HepG2 (cell line): ENCODE measurements at regions not wholly inside any gene's neighbourhood (a gene's known extent, or its start where the extent isn't known, plus 50 kb on each side); places are given as distances from the start of the nearest gene placed in this dataset.

ENCODE experiments used
- ATAC-seq: fragments of 200-7000 bp; cut with Tn5 transposase; 3 replicates; pipeline ENCODE4 v1.9.1; 2020; ENCODE audit warnings: mild to moderate bottlenecking, moderate library complexity
- BruUV-seq: library from RNA; stranded (reverse); fragments of 400-500 nt; replicated peaks from 2 replicates; lab custom pipeline; 2021; lab: Mats Ljungman, UMichigan
- CTCF ChIA-PET: fragments of 300-600 bp; formaldehyde crosslinking; extraction: SDS; loops from one replicate; lab custom pipeline; 2021; ENCODE audit warnings: low total read pairs, inconsistent platforms, low intra/inter-chr PET ratio; lab: Yijun Ruan, JAX
- POLR2A ChIA-PET: fragments of 350-600 bp; sonication (Branson Sonifier 250); formaldehyde crosslinking; loops from one replicate; lab custom pipeline; 2020; ENCODE audit warnings: antibody characterized with exemption, inconsistent platforms; lab: Yijun Ruan, JAX
- DNase-seq: peaks from one replicate; pipeline ENCODE4 v3.0.0-alpha.2; 2015; ENCODE audit warnings: low spot score
- FAIRE-seq: peaks from 3 replicates; lab custom pipeline; 2011; peaks lifted over from hg19 to GRCh38; lab: Jason Lieb, UNC
- H2AFZ ChIP-seq: one replicate; pipeline ENCODE4 v1.6.1; 2011; ENCODE audit warnings: low read length, inconsistent platforms
- H3K27ac ChIP-seq: fragments of 300-600 bp; 3 replicates; pipeline ENCODE4 v1.8.0; 2011; ENCODE audit warnings: mixed run types, mild to moderate bottlenecking, mixed read lengths, low read length, inconsistent platforms; ENCODE audit not compliant: insufficient read depth; ENCODE audit errors: extremely low read length
- H3K27me3 ChIP-seq, 2 experiments: fragments of 200-600 bp in 1 of 2; 2 replicates in 1 of 2; 3 replicates in 1 of 2; pipeline versions ENCODE4 v1.6.0 to v1.8.0; 2011; ENCODE audit warnings: low read length in 2 of 2, mild to moderate bottlenecking in 2 of 2, moderate library complexity in 2 of 2, inconsistent platforms in 1 of 2; ENCODE audit not compliant: insufficient read depth in 2 of 2, control insufficient read depth in 1 of 2
- H3K36me3 ChIP-seq, 2 experiments: fragments of 200-600 bp in 1 of 2; replicated peaks in 1 of 2; 2 replicates in 1 of 2; 3 replicates in 1 of 2; pipeline versions ENCODE4 v1.5.1 to v1.8.0; 2011; ENCODE audit warnings: low read length in 2 of 2, inconsistent platforms in 1 of 2; ENCODE audit not compliant: insufficient read depth in 2 of 2, control insufficient read depth in 1 of 2
- H3K4me1 ChIP-seq: 2 replicates; pipeline ENCODE4 v1.5.1; 2012; ENCODE audit warnings: low read length, inconsistent platforms; ENCODE audit not compliant: insufficient read depth
- H3K4me2 ChIP-seq: 2 replicates; pipeline ENCODE4 v1.6.0; 2011; ENCODE audit warnings: low read depth, low read length, inconsistent platforms
- H3K4me3 ChIP-seq, 3 experiments: fragments of 200-600 bp in 1 of 3; sonication (generic), shearing (Covaris generic) in 1 of 3; replicated peaks in 1 of 3; 2 replicates each; pipeline ENCODE4 v1.5.1; 2011 to 2016; ENCODE audit warnings: low read length in 3 of 3, inconsistent platforms in 2 of 3, low read depth in 2 of 3, mild to moderate bottlenecking in 2 of 3, control low read depth in 1 of 3, mixed read lengths in 1 of 3; ENCODE audit not compliant: insufficient read depth in 1 of 3
- H3K79me2 ChIP-seq: one replicate; pipeline ENCODE4 v1.6.1; 2011; ENCODE audit warnings: low read length, inconsistent platforms; ENCODE audit not compliant: insufficient read depth
- H3K9ac ChIP-seq: 2 replicates; pipeline ENCODE4 v1.6.0; 2011; ENCODE audit warnings: mild to moderate bottlenecking, low read depth, low read length, inconsistent platforms; ENCODE audit not compliant: insufficient read depth
- H3K9me3 ChIP-seq: 2 replicates; pipeline ENCODE4 v1.5.1; 2012; ENCODE audit warnings: mild to moderate bottlenecking, low read length
- H4K20me1 ChIP-seq: 2 replicates; pipeline ENCODE4 v1.6.0; 2011; ENCODE audit warnings: inconsistent platforms, mild to moderate bottlenecking, low read length, moderate library complexity; ENCODE audit not compliant: insufficient read depth
- CEBPZ ChIP-seq: IDR thresholded peaks from 2 replicates; pipeline ENCODE4 v1.6.1; 2012; ENCODE audit warnings: low read length, improper control_type of control experiment
- MED13 ChIP-seq: sonication (generic); formaldehyde crosslinking; IDR thresholded peaks from 2 replicates; pipeline ENCODE4 v1.5.0; 2020; ENCODE audit warnings: missing genetic modification reagents
- MXD4 ChIP-seq: IDR thresholded peaks from 2 replicates; pipeline ENCODE4 v1.6.1; 2016; ENCODE audit warnings: mild to moderate bottlenecking, missing biosample characterization, missing genetic modification reagents
- NR1H2 ChIP-seq: sonication (generic); formaldehyde crosslinking; IDR thresholded peaks from 2 replicates; pipeline ENCODE4 v1.8.1; 2022; ENCODE audit warnings: low read depth, missing genetic modification reagents, borderline replicate concordance
- PAXIP1 ChIP-seq: sonication (generic); formaldehyde crosslinking; conservative IDR thresholded peaks from 2 replicates; pipeline ENCODE4 v1.4.0; 2020; ENCODE audit warnings: mild to moderate bottlenecking, missing genetic modification reagents, moderate library complexity
- SALL2 ChIP-seq: sonication (generic); formaldehyde crosslinking; IDR thresholded peaks from 2 replicates; pipeline ENCODE4 v1.8.1; 2023; ENCODE audit warnings: mild to moderate bottlenecking, missing genetic modification reagents, inconsistent platforms
- SIX1 ChIP-seq: sonication (generic); formaldehyde crosslinking; IDR thresholded peaks from 2 replicates; pipeline ENCODE4 v1.4.0; 2020; ENCODE audit warnings: missing genetic modification reagents, borderline replicate concordance
- SOX6 ChIP-seq, 2 experiments: fragments of 450-650 bp in 1 of 2; sonication (generic) in 1 of 2; formaldehyde crosslinking in 1 of 2; IDR thresholded peaks; 2 replicates each; pipeline versions ENCODE4 v1.4.0 to v1.6.1; 2017 to 2020; ENCODE audit warnings: antibody characterized with exemption in 1 of 2, mild to moderate bottlenecking in 1 of 2, missing genetic modification reagents in 1 of 2
- YY1 ChIP-seq: IDR thresholded peaks from 2 replicates; pipeline ENCODE4 v1.6.1; 2011; ENCODE audit warnings: low read length, low read depth, moderate library complexity, mild to moderate bottlenecking; ENCODE audit not compliant: insufficient read depth, insufficient replicate concordance
- ZSCAN21 ChIP-seq: sonication (generic); formaldehyde crosslinking; IDR thresholded peaks from 2 replicates; pipeline ENCODE4 v1.8.0; 2022; ENCODE audit warnings: mild to moderate bottlenecking, missing genetic modification reagents, moderate library complexity, borderline replicate concordance
- WGBS: methylation state at CpG from one replicate; pipeline ENCODE4 v1.1.6; 2017; ENCODE audit warnings: low lambda C conversion rate; 5-methylcytosine and 5-hydroxymethylcytosine counted together
- in situ Hi-C: cut with HindIII; loops from 2 replicates; pipeline ENCODE4 v1.10.0; 2017; ENCODE audit warnings: low pct_unique_long_range_greater_than_20kb; ENCODE audit not compliant: extremely low pct_ligation_motif_present
- intact Hi-C: fragments of 100-400 bp; cut with micrococcal nuclease; formaldehyde crosslinking; loops from one replicate; pipeline ENCODE4 v1.10.0; 2022; ENCODE audit not compliant: unreplicated experiment

- POLR2A ChIA-PET: no interaction called here
- CTCF ChIA-PET: no interaction called here
- TF ChIP-seq SOX6 (IDR thresholded peaks at IDR 0.05) (no peak), SOX6 (CRISPR knock-in tag; IDR thresholded peaks at IDR 0.05) (no peak), NR1H2 (CRISPR knock-in tag) (no peak), YY1 (no peak), MXD4 (CRISPR knock-in tag) (no peak), CEBPZ (no peak), ZSCAN21 (CRISPR knock-in tag) (no peak), SIX1 (CRISPR knock-in tag) (no peak), SALL2 (CRISPR knock-in tag) (no peak), MED13 (no peak), PAXIP1 (CRISPR knock-in tag) (no peak)
- TF ChIP-seq, all 625 proteins: peak for 0
- no peaks in the 10 kb centered on the region for H4K20me1 ChIP-seq
- H3K79me2 ChIP-seq: no peaks in the 10 kb centered on the region
- in situ Hi-C loops (no loop called here), intact Hi-C loops (no loop called here)
- no peak overlapping the region for H2AFZ ChIP-seq
- BruUV-seq: no TSS peak
- DNase-seq (no peak), FAIRE-seq (no peak), ATAC-seq (no peak)
- H3K9ac ChIP-seq: no peak overlapping the region
- H3K4me3 ChIP-seq: no peak overlapping the region
- H3K36me3 ChIP-seq: no peaks in the 10 kb centered on the region
- peaks cover 0 to 1% of the 10 kb centered on the region in 2 experiments; a peak in 1 of 5 replicates for H3K27me3 ChIP-seq
- H3K27ac ChIP-seq: no peak overlapping the region
- 51% methylated on average over 2 of the region's 2 CpGs for WGBS
- H3K4me2 ChIP-seq: no peak overlapping the region
- no peaks in the 10 kb centered on the region for H3K9me3 ChIP-seq
- H3K4me1 ChIP-seq: no peaks in the 10 kb centered on the region
Measured at GRCh38 chr3:64891021-64891420, 203.2 kb upstream of the ADAMTS9 start.
